Panc1 (cell line): ENCODE measurements at regions not wholly inside any gene's neighbourhood (a gene's known extent, or its start where the extent isn't known, plus 50 kb on each side); places are given as distances from the start of the nearest gene placed in this dataset.

Experiments used
- ATAC-seq: fragments of 200-7000 bp; cut with Tn5 transposase; 2 replicates; pipeline ENCODE4 v1.9.1; 2020; ENCODE audit warnings: mild to moderate bottlenecking, moderate library complexity
- BruUV-seq: library from RNA; stranded (reverse); fragments of 400-500 nt; replicated peaks from 2 replicates; lab custom pipeline; 2021; lab: Mats Ljungman, UMichigan
- CTCF ChIA-PET: fragments of 300-600 bp; sonication (Branson Sonifier 250); formaldehyde crosslinking; loops from one replicate; lab custom pipeline; 2022; ENCODE audit warnings: antibody characterized with exemption; lab: Charles Lee
- POLR2A ChIA-PET: fragments of 300-600 bp; sonication (Branson Sonifier 250); formaldehyde crosslinking; loops from one replicate; lab custom pipeline; 2022; ENCODE audit warnings: antibody characterized with exemption; lab: Charles Lee
- DNase-seq: peaks from one replicate; pipeline ENCODE4 v3.0.0-alpha.2; 2010; ENCODE audit warnings: low read depth, low spot score
- H3K27ac ChIP-seq: 2 replicates; pipeline ENCODE4 v1.5.1; 2011; ENCODE audit warnings: mild to moderate bottlenecking, low read length, inconsistent platforms
- H3K27me3 ChIP-seq: fragments of 200-500 bp; sonication (Bioruptor generic); 2 replicates; pipeline ENCODE4 v1.6.0; 2014; ENCODE audit warnings: low read length, inconsistent platforms; ENCODE audit not compliant: control insufficient read depth, insufficient read depth
- H3K36me3 ChIP-seq: fragments of 200-500 bp; sonication (Bioruptor generic); 2 replicates; pipeline ENCODE4 v1.5.1; 2014; ENCODE audit warnings: inconsistent platforms, mild to moderate bottlenecking, low read length, moderate library complexity; ENCODE audit not compliant: control insufficient read depth, insufficient read depth
- H3K4me1 ChIP-seq: 2 replicates; pipeline ENCODE4 v1.5.1; 2011; ENCODE audit warnings: inconsistent platforms, mild to moderate bottlenecking, low read length, moderate library complexity; ENCODE audit not compliant: control insufficient read depth, insufficient read depth
- H3K4me3 ChIP-seq, 2 experiments: 2 replicates each; pipeline ENCODE4 v1.5.1; 2011 to 2012; ENCODE audit warnings: low read depth in 2 of 2, low read length in 2 of 2, mild to moderate bottlenecking in 2 of 2, inconsistent platforms in 1 of 2, moderate library complexity in 1 of 2
- H3K9me3 ChIP-seq: fragments of 200-500 bp; sonication (Bioruptor generic); 2 replicates; pipeline ENCODE4 v1.5.1; 2014; ENCODE audit warnings: low read depth, mild to moderate bottlenecking, inconsistent platforms, low read length, moderate library complexity; ENCODE audit not compliant: control insufficient read depth, insufficient read depth
- POLR2AphosphoS5 ChIP-seq: IDR thresholded peaks from 2 replicates; pipeline ENCODE4 v1.6.1; 2012; ENCODE audit warnings: mild to moderate bottlenecking, low read depth, low read length, moderate library complexity
- REST ChIP-seq, 2 experiments: IDR thresholded peaks; 2 replicates each; pipeline ENCODE4 v1.6.1; 2011 to 2012; ENCODE audit warnings: low read depth in 2 of 2, control low read depth in 1 of 2, low read length in 1 of 2, mild to moderate bottlenecking in 1 of 2, moderate library complexity in 1 of 2; ENCODE audit not compliant: insufficient read depth in 1 of 2
- SIN3A ChIP-seq: IDR thresholded peaks from 2 replicates; pipeline ENCODE4 v1.6.1; 2012; ENCODE audit warnings: low read depth, mild to moderate bottlenecking, low read length, moderate library complexity, borderline replicate concordance; ENCODE audit not compliant: insufficient read depth
- TCF7L2 ChIP-seq: IDR thresholded peaks from 2 replicates; pipeline ENCODE4 v1.6.1; 2011; ENCODE audit warnings: mild to moderate bottlenecking, low read depth, low read length, inconsistent platforms
- in situ Hi-C: cut with HindIII; loops from 2 replicates; pipeline ENCODE4 v1.10.0; 2016; ENCODE audit warnings: low sequenced_read_pairs, low pct_unique_long_range_greater_than_20kb
- intact Hi-C: fragments of 100-400 bp; cut with micrococcal nuclease; formaldehyde crosslinking; loops from one replicate; pipeline ENCODE4 v1.10.0; 2022; ENCODE audit not compliant: unreplicated experiment
- TF ChIP-seq, protein P1 (sequence below): fragments of 450-650 bp; IDR thresholded peaks from 2 replicates; pipeline ENCODE4 v1.5.1; 2017; ENCODE audit warnings: mild to moderate bottlenecking

GRCh38 chr16:7177875-7178274 lies 154.8 kb upstream of the RBFOX1 start:
- no peaks in the 10 kb centered on the region for H3K4me1 ChIP-seq
- intact Hi-C loops: no loop called here
- TF ChIP-seq, protein P1, sequence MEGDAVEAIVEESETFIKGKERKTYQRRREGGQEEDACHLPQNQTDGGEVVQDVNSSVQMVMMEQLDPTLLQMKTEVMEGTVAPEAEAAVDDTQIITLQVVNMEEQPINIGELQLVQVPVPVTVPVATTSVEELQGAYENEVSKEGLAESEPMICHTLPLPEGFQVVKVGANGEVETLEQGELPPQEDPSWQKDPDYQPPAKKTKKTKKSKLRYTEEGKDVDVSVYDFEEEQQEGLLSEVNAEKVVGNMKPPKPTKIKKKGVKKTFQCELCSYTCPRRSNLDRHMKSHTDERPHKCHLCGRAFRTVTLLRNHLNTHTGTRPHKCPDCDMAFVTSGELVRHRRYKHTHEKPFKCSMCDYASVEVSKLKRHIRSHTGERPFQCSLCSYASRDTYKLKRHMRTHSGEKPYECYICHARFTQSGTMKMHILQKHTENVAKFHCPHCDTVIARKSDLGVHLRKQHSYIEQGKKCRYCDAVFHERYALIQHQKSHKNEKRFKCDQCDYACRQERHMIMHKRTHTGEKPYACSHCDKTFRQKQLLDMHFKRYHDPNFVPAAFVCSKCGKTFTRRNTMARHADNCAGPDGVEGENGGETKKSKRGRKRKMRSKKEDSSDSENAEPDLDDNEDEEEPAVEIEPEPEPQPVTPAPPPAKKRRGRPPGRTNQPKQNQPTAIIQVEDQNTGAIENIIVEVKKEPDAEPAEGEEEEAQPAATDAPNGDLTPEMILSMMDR: no peak
- TF ChIP-seq SIN3A: no peak
- no peak for TF ChIP-seq REST (IDR thresholded peaks at IDR 0.05; ENCODE audit: insufficient read depth in 1 of 2, low read depth in 2 of 2, low read length in 1 of 2)
- no peak for TF ChIP-seq POLR2AphosphoS5
- TF ChIP-seq TCF7L2: no peak
- ATAC-seq (no peak), DNase-seq (no peak)
- CTCF ChIA-PET: interaction anchor here (0.7 kb wide), 1 partner anchor 453 kb away, joined by 8 read pairs; no protein-coding TSS in a partner anchor
- no peaks in the 10 kb centered on the region for H3K9me3 ChIP-seq
- H3K4me3 ChIP-seq: no peak overlapping the region
- no peaks in the 10 kb centered on the region for H3K27me3 ChIP-seq
- no TSS peak for BruUV-seq
- H3K36me3 ChIP-seq: no peaks in the 10 kb centered on the region
- H3K27ac ChIP-seq: no peak overlapping the region
- in situ Hi-C loops: no loop called here
- POLR2A ChIA-PET: no interaction called here

DNA sequence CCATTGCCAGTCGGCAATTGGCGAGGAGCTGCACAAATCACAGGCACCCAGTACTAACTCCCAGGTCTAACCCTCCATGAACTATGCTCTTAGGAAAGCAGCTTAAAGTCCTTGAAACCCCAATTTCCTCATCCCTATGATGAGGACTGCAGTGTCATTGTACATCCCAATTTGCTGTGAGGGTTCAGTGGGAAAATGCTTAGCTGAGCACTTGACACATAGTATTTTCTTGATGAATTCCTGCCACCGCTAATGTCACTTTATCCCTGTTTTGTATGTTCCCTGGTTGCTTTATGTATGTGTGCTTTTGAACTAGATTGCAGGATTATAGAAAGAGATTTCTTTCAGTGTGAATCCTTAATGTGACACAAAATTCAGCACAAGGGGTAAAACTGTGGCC lies 161.5 kb upstream of the RBFOX1 start:
- in situ Hi-C loops (no loop called here), intact Hi-C loops (no loop called here)
- H3K4me3 ChIP-seq: no peak overlapping the region
- no peaks in the 10 kb centered on the region for H3K9me3 ChIP-seq
- H3K36me3 ChIP-seq: no peaks in the 10 kb centered on the region
- DNase-seq (no peak), ATAC-seq (no peak)
- no peaks in the 10 kb centered on the region for H3K4me1 ChIP-seq
- no TSS peak for BruUV-seq
- no peaks in the 10 kb centered on the region for H3K27me3 ChIP-seq
- no peak overlapping the region for H3K27ac ChIP-seq
- ChIA-PET CTCF (no interaction called here), POLR2A (no interaction called here)
- TF ChIP-seq TCF7L2 (no peak), REST (IDR thresholded peaks at IDR 0.05; ENCODE audit: insufficient read depth in 1 of 2, low read depth in 2 of 2, low read length in 1 of 2) (no peak)
